Panc1 (cell line): ENCODE measurements at regions not wholly inside any gene's neighbourhood (a gene's known extent, or its start where the extent isn't known, plus 50 kb on each side); places are given as distances from the start of the nearest gene placed in this dataset.

Experiments used
- POLR2AphosphoS5 ChIP-seq: IDR thresholded peaks from 2 replicates; pipeline ENCODE4 v1.6.1; 2012; ENCODE audit warnings: mild to moderate bottlenecking, low read depth, low read length, moderate library complexity
- SIN3A ChIP-seq: IDR thresholded peaks from 2 replicates; pipeline ENCODE4 v1.6.1; 2012; ENCODE audit warnings: low read depth, mild to moderate bottlenecking, low read length, moderate library complexity, borderline replicate concordance; ENCODE audit not compliant: insufficient read depth
- TCF7L2 ChIP-seq: IDR thresholded peaks from 2 replicates; pipeline ENCODE4 v1.6.1; 2011; ENCODE audit warnings: mild to moderate bottlenecking, low read depth, low read length, inconsistent platforms
- TF ChIP-seq, protein P1 (sequence below): fragments of 450-650 bp; IDR thresholded peaks from 2 replicates; pipeline ENCODE4 v1.5.1; 2017; ENCODE audit warnings: mild to moderate bottlenecking
- TF ChIP-seq, protein P2 (sequence below), 2 experiments: IDR thresholded peaks; 2 replicates each; pipeline ENCODE4 v1.6.1; 2011 to 2012; ENCODE audit warnings: low read depth in 2 of 2, control low read depth in 1 of 2, low read length in 1 of 2, mild to moderate bottlenecking in 1 of 2, moderate library complexity in 1 of 2; ENCODE audit not compliant: insufficient read depth in 1 of 2

DNA sequence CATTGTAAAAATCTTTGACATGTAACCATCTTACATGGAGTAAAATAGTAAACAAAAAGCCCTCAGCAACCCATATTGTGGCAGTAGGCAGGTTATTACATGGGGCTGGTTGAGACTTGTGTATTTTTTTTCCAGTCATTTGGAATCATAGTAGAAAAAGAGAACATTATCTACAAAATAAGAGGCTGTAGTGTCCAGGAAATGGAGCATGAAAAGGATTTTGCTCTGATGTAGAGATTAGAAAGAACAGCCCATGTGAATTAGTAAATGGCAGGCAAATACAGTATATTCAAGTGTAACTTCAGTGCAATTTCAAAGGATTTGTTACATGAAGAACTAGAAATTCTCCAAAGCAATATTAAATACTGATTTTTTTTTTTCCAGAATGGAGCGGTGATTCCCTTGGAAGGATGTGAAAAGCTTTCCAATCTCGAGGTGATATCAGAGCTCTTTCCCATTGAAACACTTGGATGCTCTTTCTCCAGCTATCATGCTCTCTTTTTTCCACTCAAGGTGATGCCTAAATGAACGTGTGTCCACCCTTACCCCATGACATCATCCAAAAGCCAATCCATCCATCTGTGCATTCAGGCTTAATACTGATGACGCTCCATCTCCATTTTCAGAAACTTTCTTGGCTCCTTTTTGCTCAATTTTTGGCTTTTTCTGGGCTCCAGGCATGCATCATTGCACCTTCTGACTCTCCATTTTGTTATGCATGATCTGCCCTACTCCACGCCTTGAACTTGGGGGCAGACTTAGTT is 1034.7 kb downstream of the TYW1 start:
- TF ChIP-seq POLR2AphosphoS5, result no peak
- TF ChIP-seq, protein P1, sequence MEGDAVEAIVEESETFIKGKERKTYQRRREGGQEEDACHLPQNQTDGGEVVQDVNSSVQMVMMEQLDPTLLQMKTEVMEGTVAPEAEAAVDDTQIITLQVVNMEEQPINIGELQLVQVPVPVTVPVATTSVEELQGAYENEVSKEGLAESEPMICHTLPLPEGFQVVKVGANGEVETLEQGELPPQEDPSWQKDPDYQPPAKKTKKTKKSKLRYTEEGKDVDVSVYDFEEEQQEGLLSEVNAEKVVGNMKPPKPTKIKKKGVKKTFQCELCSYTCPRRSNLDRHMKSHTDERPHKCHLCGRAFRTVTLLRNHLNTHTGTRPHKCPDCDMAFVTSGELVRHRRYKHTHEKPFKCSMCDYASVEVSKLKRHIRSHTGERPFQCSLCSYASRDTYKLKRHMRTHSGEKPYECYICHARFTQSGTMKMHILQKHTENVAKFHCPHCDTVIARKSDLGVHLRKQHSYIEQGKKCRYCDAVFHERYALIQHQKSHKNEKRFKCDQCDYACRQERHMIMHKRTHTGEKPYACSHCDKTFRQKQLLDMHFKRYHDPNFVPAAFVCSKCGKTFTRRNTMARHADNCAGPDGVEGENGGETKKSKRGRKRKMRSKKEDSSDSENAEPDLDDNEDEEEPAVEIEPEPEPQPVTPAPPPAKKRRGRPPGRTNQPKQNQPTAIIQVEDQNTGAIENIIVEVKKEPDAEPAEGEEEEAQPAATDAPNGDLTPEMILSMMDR, result no peak
- TF ChIP-seq, protein P2, sequence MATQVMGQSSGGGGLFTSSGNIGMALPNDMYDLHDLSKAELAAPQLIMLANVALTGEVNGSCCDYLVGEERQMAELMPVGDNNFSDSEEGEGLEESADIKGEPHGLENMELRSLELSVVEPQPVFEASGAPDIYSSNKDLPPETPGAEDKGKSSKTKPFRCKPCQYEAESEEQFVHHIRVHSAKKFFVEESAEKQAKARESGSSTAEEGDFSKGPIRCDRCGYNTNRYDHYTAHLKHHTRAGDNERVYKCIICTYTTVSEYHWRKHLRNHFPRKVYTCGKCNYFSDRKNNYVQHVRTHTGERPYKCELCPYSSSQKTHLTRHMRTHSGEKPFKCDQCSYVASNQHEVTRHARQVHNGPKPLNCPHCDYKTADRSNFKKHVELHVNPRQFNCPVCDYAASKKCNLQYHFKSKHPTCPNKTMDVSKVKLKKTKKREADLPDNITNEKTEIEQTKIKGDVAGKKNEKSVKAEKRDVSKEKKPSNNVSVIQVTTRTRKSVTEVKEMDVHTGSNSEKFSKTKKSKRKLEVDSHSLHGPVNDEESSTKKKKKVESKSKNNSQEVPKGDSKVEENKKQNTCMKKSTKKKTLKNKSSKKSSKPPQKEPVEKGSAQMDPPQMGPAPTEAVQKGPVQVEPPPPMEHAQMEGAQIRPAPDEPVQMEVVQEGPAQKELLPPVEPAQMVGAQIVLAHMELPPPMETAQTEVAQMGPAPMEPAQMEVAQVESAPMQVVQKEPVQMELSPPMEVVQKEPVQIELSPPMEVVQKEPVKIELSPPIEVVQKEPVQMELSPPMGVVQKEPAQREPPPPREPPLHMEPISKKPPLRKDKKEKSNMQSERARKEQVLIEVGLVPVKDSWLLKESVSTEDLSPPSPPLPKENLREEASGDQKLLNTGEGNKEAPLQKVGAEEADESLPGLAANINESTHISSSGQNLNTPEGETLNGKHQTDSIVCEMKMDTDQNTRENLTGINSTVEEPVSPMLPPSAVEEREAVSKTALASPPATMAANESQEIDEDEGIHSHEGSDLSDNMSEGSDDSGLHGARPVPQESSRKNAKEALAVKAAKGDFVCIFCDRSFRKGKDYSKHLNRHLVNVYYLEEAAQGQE (IDR thresholded peaks at IDR 0.05; ENCODE audit: insufficient read depth in 1 of 2, low read depth in 2 of 2, low read length in 1 of 2), result no peak
- no peak for TF ChIP-seq SIN3A
- no peak for TF ChIP-seq TCF7L2
